IMR-90 (cell line): ENCODE measurements at regions not wholly inside any gene's neighbourhood (a gene's known extent, or its start where the extent isn't known, plus 50 kb on each side); places are given as distances from the start of the nearest gene placed in this dataset.

Experiments
- ATAC-seq: fragments of 200-7000 bp; cut with Tn5 transposase; 2 replicates; pipeline ENCODE4 v1.9.1; 2020; ENCODE audit warnings: low read depth, mild to moderate bottlenecking, moderate library complexity
- BruUV-seq: library from RNA; stranded (reverse); fragments of 400-500 nt; replicated peaks from 2 replicates; lab custom pipeline; 2021; lab: Mats Ljungman, UMichigan
- CTCF ChIA-PET: fragments of 300-600 bp; formaldehyde crosslinking; extraction: SDS; loops from one replicate; lab custom pipeline; 2021; ENCODE audit warnings: antibody characterized with exemption; lab: Yijun Ruan, JAX
- POLR2A ChIA-PET: fragments of 300-600 bp; sonication (Branson Sonifier 250); formaldehyde crosslinking; loops from one replicate; lab custom pipeline; 2022; ENCODE audit warnings: antibody characterized with exemption; ENCODE audit not compliant: unreplicated experiment; lab: Charles Lee
- DNase-seq: peaks from one replicate; pipeline ENCODE4 v3.0.0; 2013
- H2AFZ ChIP-seq: replicated peaks from 2 replicates; pipeline ENCODE3; 2013; ENCODE audit warnings: low read length, mild to moderate bottlenecking; ENCODE audit not compliant: poor library complexity
- H2AK5ac ChIP-seq: 2 replicates; pipeline ENCODE4 v1.6.1; 2013; ENCODE audit warnings: low read depth, low read length, inconsistent platforms
- H2AK9ac ChIP-seq: replicated peaks from 2 replicates; pipeline ENCODE3; 2013; ENCODE audit warnings: mild to moderate bottlenecking, low read depth, low read length, moderate library complexity; ENCODE audit not compliant: poor library complexity
- H2BK120ac ChIP-seq: 2 replicates; pipeline ENCODE4 v1.6.1; 2013; ENCODE audit warnings: low read depth, low read length, inconsistent platforms
- H2BK15ac ChIP-seq: 3 replicates; pipeline ENCODE4 v1.6.1; 2013; ENCODE audit warnings: low read depth, low read length, inconsistent platforms
- H2BK20ac ChIP-seq: 2 replicates; pipeline ENCODE4 v1.6.1; 2013; ENCODE audit warnings: low read depth, mild to moderate bottlenecking, inconsistent platforms, low read length, moderate library complexity
- H2BK5ac ChIP-seq: 2 replicates; pipeline ENCODE4 v1.6.1; 2013; ENCODE audit warnings: mild to moderate bottlenecking, low read depth, low read length, inconsistent platforms; ENCODE audit not compliant: poor library complexity, severe bottlenecking
- H3K14ac ChIP-seq: replicated peaks from 2 replicates; pipeline ENCODE4 v1.6.1; 2013; ENCODE audit warnings: low read depth, low read length, inconsistent platforms
- H3K18ac ChIP-seq: 2 replicates; pipeline ENCODE4 v1.6.1; 2013; ENCODE audit warnings: low read depth, low read length, control low read depth
- H3K23ac ChIP-seq: 2 replicates; pipeline ENCODE4 v1.6.1; 2013; ENCODE audit warnings: low read depth, low read length, inconsistent platforms
- H3K27ac ChIP-seq: 2 replicates; pipeline ENCODE4 v1.5.1; 2013; ENCODE audit warnings: mild to moderate bottlenecking, control low read depth, low read length; ENCODE audit not compliant: insufficient read depth
- H3K27me3 ChIP-seq: 2 replicates; pipeline ENCODE4 v1.6.1; 2013; ENCODE audit warnings: low read length; ENCODE audit not compliant: control insufficient read depth, insufficient read depth
- H3K36me3 ChIP-seq: 2 replicates; pipeline ENCODE4 v1.6.1; 2013; ENCODE audit warnings: low read length, mixed read lengths; ENCODE audit not compliant: control insufficient read depth, insufficient read depth
- H3K4ac ChIP-seq: 2 replicates; pipeline ENCODE4 v1.6.1; 2013; ENCODE audit warnings: low read depth, low read length, inconsistent platforms
- H3K4me1 ChIP-seq: 2 replicates; pipeline ENCODE4 v1.6.1; 2013; ENCODE audit warnings: low read length, mixed read lengths; ENCODE audit not compliant: control insufficient read depth, insufficient read depth
- H3K4me2 ChIP-seq: 2 replicates; pipeline ENCODE4 v1.6.1; 2013; ENCODE audit warnings: low read depth, mild to moderate bottlenecking, control low read depth, low read length, moderate library complexity
- H3K4me3 ChIP-seq: 2 replicates; pipeline ENCODE4 v1.5.1; 2013; ENCODE audit warnings: low read depth, mild to moderate bottlenecking, control low read depth, low read length, moderate library complexity; ENCODE audit not compliant: insufficient read depth
- H3K56ac ChIP-seq: 2 replicates; pipeline ENCODE4 v1.6.1; 2013; ENCODE audit warnings: low read length, inconsistent platforms; ENCODE audit not compliant: insufficient read depth; ENCODE audit errors: extremely low read depth
- H3K79me1 ChIP-seq, 2 experiments: 2 replicates each; pipeline ENCODE4 v1.6.1; 2013; ENCODE audit warnings: low read length in 2 of 2, inconsistent platforms in 1 of 2, low read depth in 1 of 2
- H3K9ac ChIP-seq: 2 replicates; pipeline ENCODE4 v1.6.1; 2013; ENCODE audit warnings: low read depth, low read length, control low read depth
- H3K9me1 ChIP-seq: 2 replicates; pipeline ENCODE4 v1.6.1; 2013; ENCODE audit warnings: low read length, inconsistent platforms; ENCODE audit not compliant: insufficient read depth
- H3K9me3 ChIP-seq: 2 replicates; pipeline ENCODE4 v1.6.1; 2013; ENCODE audit warnings: low read length; ENCODE audit not compliant: control insufficient read depth, insufficient read depth
- H4K20me1 ChIP-seq: 2 replicates; pipeline ENCODE4 v1.6.1; 2013; ENCODE audit warnings: low read length, inconsistent platforms; ENCODE audit not compliant: insufficient read depth
- H4K5ac ChIP-seq: 2 replicates; pipeline ENCODE4 v1.6.1; 2013; ENCODE audit warnings: mild to moderate bottlenecking, low read depth, low read length, control low read depth
- H4K8ac ChIP-seq, 2 experiments: 2 replicates each; pipeline ENCODE4 v1.6.1; 2013; ENCODE audit warnings: low read depth in 2 of 2, low read length in 2 of 2, control low read depth in 1 of 2, inconsistent platforms in 1 of 2
- H4K91ac ChIP-seq: 2 replicates; pipeline ENCODE4 v1.6.1; 2013; ENCODE audit warnings: low read depth, low read length, inconsistent platforms; ENCODE audit not compliant: insufficient read depth
- CHD1 ChIP-seq: IDR thresholded peaks from 2 replicates; pipeline ENCODE4 v1.6.1; 2012; ENCODE audit warnings: low read depth, low read length, improper control_type of control experiment
- CTCF ChIP-seq: conservative IDR thresholded peaks from 2 replicates; pipeline ENCODE4 v1.5.1; 2012; ENCODE audit warnings: mild to moderate bottlenecking, low read depth, low read length, improper control_type of control experiment
- FOS ChIP-seq: fragments of 150-350 bp; IDR thresholded peaks from 2 replicates; pipeline ENCODE4 v1.6.1; 2016; ENCODE audit warnings: low read depth, low read length
- RFX5 ChIP-seq: IDR thresholded peaks from 2 replicates; pipeline ENCODE4 v1.8.0; 2012; ENCODE audit warnings: low read depth, mild to moderate bottlenecking, low read length, moderate library complexity
- WGBS, 2 experiments: methylation state at CpG; one replicate each; pipeline versions ENCODE4 v1.1.5 to v1.1.7; 2013; ENCODE audit warnings: missing lambda C conversion rate in 2 of 2; ENCODE audit not compliant: insufficient read length in 1 of 2; ENCODE audit errors: extremely low coverage in 2 of 2; 5-methylcytosine and 5-hydroxymethylcytosine counted together
- dilution Hi-C: fragments of 300-500 bp; cut with HindIII; formaldehyde crosslinking; loops from one replicate; pipeline ENCODE4 v1.14.3; 2018; ENCODE audit warnings: low sequenced_read_pairs; ENCODE audit not compliant: unreplicated experiment
- in situ Hi-C: fragments of 300-500 bp; cut with MboI; formaldehyde crosslinking; loops from 3 replicates; pipeline ENCODE4 v1.14.3; 2019; ENCODE audit warnings: low sequenced_read_pairs, inconsistent platforms, mixed read lengths
- intact Hi-C: fragments of 100-400 bp; cut with micrococcal nuclease; formaldehyde crosslinking; loops from 2 replicates; pipeline ENCODE4 v1.10.0; 2022

GRCh38 chr1:55913565-55913964 is 665.8 kb downstream of the PLPP3 start:
- DNase-seq, result no peak
- no peaks in the 10 kb centered on the region for H4K20me1 ChIP-seq
- no peak for TF ChIP-seq RFX5
- TF ChIP-seq FOS, result no peak
- TF ChIP-seq CTCF, result no peak
- no peak for TF ChIP-seq CHD1
- no peak overlapping the region for H3K27ac ChIP-seq
- POLR2A ChIA-PET, result no interaction called here
- no peak overlapping the region for H2AK9ac ChIP-seq
- no peak overlapping the region for H4K8ac ChIP-seq
- no peak overlapping the region for H3K14ac ChIP-seq
- no TSS peak for BruUV-seq
- H3K79me1 ChIP-seq, result no peaks in the 10 kb centered on the region
- H2AFZ ChIP-seq, result no peak overlapping the region
- H3K4me3 ChIP-seq, result no peak overlapping the region
- peaks cover 3% of the 10 kb centered on the region; the same call in 1 of the 2 replicates for H3K9me3 ChIP-seq
- H3K18ac ChIP-seq, result no peak overlapping the region; the same call in 1 of the 2 replicates
- no peak overlapping the region for H3K9ac ChIP-seq
- no peak overlapping the region for H3K23ac ChIP-seq
- 92% methylated on average over 4 of the region's 7 CpGs; no CpG with 5 or more reads in 1 of the 2 experiments for whole genome bisulfite sequencing, 2 experiments
- H2AK5ac ChIP-seq, result peak overlapping the region; percentile 2; the same call in 1 of the 2 replicates
- H3K4ac ChIP-seq, result no peak overlapping the region
- no peaks in the 10 kb centered on the region for H3K9me1 ChIP-seq
- ATAC-seq, result no peak
- no peaks in the 10 kb centered on the region for H3K4me1 ChIP-seq
- intact Hi-C loops (no loop called here), in situ Hi-C loops (no loop called here), dilution Hi-C loops (no loop called here)
- no peak overlapping the region for H2BK5ac ChIP-seq
- CTCF ChIA-PET, result interaction anchor here (1.2 kb wide), 1 partner anchor 663 kb away, joined by 4 read pairs; no protein-coding TSS in a partner anchor
- no peaks in the 10 kb centered on the region for H3K36me3 ChIP-seq
- H2BK120ac ChIP-seq, result no peak overlapping the region
- H2BK20ac ChIP-seq, result no peak overlapping the region
- H3K4me2 ChIP-seq, result no peak overlapping the region
- H3K56ac ChIP-seq, result no peak overlapping the region
- H3K27me3 ChIP-seq, result no peaks in the 10 kb centered on the region
- no peak overlapping the region for H4K5ac ChIP-seq
- H2BK15ac ChIP-seq, result no peak overlapping the region
- no peak overlapping the region for H4K91ac ChIP-seq
